ENCODE measurements at regions not wholly inside any gene's neighbourhood (a gene's known extent, or its start where the extent isn't known, plus 50 kb on each side); places are given as distances from the start of the nearest gene placed in this dataset.

DNA sequence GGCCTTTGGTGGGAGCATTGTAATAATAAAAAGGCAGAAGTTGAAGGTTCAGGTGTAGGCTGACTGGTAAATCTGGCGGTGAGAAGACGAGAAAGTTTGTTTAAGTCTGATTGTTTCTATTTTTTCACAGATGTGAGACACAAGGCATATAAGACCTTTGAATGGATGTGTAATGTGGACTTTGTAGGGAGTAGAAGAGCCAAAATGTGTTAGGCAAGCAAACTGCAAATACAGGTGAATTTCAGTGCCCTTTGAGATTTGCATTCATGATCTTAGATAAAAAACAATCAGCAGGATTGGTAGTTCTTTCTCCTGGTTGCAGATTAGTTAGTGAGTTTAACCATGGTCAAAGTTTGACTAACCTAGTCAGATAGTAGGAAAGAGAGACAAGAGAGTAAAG lies 238.9 kb downstream of the FRK start:
- TF ChIP-seq, protein P1, sequence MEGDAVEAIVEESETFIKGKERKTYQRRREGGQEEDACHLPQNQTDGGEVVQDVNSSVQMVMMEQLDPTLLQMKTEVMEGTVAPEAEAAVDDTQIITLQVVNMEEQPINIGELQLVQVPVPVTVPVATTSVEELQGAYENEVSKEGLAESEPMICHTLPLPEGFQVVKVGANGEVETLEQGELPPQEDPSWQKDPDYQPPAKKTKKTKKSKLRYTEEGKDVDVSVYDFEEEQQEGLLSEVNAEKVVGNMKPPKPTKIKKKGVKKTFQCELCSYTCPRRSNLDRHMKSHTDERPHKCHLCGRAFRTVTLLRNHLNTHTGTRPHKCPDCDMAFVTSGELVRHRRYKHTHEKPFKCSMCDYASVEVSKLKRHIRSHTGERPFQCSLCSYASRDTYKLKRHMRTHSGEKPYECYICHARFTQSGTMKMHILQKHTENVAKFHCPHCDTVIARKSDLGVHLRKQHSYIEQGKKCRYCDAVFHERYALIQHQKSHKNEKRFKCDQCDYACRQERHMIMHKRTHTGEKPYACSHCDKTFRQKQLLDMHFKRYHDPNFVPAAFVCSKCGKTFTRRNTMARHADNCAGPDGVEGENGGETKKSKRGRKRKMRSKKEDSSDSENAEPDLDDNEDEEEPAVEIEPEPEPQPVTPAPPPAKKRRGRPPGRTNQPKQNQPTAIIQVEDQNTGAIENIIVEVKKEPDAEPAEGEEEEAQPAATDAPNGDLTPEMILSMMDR (IDR thresholded peaks at IDR 0.05): no peak
- no peak for TF ChIP-seq EZH2 (IDR thresholded peaks at IDR 0.05)

Data from neural progenitor cell (in vitro differentiated cells).